GM19239 (cell line): ENCODE measurements at regions not wholly inside any gene's neighbourhood (a gene's known extent, or its start where the extent isn't known, plus 50 kb on each side); places are given as distances from the start of the nearest gene placed in this dataset.
"Not testable (repeated sequence)": the region's sequence is repeated elsewhere in the genome, so short reads cannot be mapped to it uniquely, and the experiment has no call there.

Experiments used
- DNase-seq: peaks from one replicate; pipeline ENCODE4 v3.0.0; 2011; ENCODE audit warnings: low spot score; ENCODE audit not compliant: insufficient read length
- FAIRE-seq: peaks from 2 replicates; lab custom pipeline; 2011; peaks lifted over from hg19 to GRCh38; lab: Jason Lieb, UNC

DNA sequence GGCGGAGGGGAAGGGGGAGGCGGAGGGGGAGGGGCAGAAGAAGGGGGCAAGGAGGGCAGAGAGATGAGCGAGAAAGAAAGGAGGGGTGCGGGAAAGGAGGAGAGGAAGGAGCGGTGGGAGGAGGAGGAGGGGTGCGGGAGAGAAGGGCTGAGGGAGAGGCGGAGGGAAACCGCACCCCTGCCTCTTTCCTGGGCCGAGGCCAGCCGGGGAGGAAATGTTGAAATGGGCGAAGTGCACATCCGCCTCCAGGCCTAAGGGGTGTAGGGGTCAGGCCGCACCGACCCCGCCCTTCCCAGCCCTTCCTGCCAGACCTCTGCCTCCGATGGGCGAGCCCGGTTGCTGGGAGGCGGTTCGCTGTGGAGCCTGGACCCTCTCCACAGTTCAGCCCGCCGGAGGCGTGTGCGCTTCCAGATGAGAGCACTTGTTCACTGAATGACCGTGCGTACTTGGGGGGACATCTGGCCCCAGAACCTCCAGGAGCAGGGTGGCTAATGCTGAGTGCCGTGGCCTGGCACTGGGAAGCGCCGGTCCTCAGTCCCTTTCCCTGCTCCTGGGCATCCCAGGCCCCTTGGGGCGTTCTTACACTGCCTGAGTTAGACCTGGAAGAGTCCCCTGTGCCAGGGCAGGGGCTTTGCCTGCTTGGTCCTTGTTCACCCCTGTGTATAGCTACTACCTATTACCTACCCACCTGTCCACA lies 110.3 kb upstream of the KLF13 start:
- peak; percentile 79 for FAIRE-seq
- peak; percentile 78 for DNase-seq

DNA sequence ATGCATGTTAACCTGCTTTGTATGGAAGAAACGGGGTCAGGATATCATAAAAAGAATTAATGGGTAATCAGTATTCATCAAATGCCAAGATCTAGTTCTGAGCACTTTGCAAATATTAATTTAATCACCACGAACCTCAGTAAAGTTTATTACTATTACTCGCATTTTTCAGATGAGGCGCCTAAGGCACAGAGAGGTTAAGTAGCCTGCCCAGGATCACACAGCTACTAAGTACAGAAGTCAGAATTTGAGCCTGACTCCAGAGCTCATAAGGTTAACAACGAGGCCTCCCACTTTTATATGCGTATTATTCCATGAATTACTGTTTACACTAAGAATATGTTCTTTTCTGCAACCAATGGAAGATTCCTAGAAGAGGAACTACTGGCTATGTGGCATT lies 109.6 kb upstream of the KLF13 start:
- no peak for DNase-seq
- FAIRE-seq = no peak

DNA sequence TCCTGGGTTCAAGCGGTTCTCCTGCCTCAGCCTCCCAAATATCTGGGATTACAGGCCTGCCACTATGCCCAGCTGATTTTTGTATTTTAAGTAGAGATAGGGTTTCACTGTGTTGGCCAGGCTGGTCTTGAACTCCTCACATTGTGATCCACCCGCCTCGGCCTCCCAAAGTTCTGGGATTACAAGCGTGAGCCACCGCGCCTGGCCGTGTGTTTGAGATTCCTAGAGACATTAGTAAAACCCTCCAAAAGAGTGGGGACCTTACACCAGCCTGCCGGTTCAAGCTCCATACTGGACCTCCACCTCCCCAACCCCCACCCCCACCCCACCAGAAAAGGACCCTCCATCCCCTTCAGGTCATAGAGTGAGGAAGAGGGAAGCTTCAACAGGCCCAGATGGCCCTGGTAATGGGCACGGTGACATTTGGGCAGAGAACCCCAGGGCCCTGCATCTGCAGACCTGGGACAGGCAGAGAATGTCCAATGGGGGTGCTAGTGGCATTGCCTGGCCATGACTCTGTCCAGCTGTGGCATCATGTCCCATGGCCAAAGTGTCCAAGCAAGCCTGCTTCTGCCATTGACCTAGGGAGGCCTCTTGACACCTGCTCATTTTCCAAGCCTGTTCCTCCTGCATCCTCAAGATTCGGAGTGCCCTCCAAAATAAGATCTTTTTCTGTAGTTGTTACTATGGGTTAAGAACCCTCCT lies 108.9 kb upstream of the KLF13 start:
- no peak for DNase-seq
- no peak for FAIRE-seq

DNA sequence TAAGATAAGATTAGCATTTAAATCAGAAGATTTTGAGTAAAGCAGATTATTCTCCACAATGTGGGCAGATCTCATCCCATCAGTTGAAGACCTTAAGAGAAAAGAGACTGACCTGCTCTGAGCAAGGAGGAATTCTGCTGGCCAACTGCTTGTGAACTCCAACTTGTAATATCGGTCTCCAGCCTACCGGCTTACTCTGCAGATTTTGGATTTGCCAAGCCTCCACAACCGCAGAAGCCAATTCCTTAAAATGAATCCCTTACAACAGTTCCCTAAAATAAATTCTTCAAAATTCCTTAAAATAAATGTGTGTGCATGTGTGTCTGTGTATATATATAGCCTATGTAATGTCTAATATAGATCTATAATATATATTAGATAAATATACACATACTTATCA lies 107.4 kb upstream of the KLF13 start:
- FAIRE-seq (no peak), DNase-seq (no peak)

DNA sequence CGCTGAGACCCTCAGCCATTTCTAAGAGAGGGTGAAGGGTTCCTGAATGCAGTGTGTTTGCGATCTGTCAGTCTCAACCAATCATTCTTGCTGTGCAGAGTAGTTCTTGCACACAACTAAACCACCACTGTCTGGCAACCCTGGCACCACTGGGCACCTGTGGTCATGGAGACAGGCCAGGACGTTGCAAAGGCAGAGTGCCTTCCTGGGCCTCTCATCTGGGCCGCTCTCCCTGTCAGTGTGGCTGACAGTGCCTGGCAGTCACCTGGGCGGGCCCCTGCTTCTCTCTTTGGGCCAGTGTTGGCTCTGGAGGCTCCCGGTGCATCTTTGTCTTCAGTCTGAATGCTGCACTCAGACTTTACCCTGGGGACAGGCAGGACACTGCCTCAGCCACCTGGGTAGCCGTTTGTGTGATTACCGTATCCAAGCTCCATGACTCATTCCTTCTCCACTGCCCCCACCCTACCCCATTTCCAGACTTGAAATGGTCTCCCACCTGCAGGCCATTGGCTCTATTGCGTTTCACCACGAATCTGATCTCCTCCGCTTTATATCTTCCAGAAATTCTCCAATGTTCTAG lies 104.6 kb upstream of the KLF13 start:
- no peak for FAIRE-seq
- DNase-seq = no peak

DNA sequence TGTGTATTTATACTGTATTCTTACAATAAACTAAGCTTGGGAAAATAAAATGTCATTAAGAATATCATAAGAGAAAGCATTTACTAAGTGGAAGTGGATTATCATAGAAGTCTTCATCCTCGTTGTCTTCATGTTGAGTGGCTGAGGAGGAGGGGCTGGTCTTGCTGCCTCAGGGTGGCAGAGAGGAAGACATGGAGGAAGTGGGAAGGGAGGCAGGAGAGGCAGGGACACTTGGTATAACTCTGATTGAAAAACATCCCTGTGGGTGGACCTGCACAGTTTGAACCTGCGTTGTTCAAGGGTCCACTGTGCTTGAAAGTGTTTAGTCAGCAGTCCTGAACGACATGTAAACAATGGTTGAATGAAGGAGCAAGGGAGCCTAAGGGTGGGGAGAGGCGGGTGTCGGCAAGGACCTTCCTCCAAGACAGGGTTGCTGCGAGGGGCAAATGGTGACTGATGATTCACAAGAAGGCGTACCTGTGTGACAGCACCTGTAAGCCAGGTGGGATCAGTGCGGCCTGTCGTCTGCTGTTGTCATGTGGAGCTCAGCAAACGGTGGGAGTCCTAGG lies 103.8 kb upstream of the KLF13 start:
- FAIRE-seq (no peak), DNase-seq (no peak)

DNA sequence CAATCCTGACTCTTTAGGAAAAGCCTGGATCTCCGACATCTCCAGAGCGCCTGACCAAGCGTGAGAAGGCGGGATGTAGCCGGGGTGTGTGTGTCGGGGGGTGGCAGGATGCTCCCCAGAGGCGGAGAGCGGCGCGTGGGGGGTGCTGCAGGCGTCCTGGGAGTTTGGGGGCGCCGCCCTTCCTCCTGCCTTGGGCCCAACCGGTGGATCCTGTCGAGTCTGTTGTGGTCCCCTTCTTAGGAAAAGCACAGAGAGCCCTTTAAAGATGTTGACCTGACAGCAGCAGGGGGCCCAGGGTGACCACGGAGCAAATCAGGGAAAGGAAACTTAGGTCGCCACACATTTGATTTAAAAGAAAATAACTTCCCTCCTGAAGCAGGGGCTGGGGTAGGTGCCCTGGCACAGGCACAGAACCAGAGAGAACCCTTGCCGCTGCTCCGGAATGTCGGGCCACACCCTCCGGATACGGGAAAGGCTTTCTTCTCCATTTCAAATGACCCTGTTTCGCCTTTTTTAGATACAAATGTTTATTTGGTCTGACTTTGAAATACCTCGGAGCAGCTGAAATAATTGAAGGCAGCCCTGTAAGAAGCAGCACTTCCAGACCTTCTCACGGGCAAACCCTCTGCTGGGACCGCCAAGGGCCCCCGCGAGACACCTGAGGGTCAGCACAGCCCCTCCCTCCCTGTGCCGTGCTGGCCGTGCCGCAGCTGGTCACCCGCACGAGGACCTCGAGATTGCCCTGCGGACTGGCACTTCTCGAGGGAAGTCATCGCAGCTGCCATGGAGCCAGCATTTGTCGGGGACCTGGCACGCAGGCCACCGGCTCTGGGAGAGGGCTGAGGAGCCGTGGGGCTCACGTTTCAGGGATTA lies 102.9 kb upstream of the KLF13 start:
- FAIRE-seq = no peak
- DNase-seq = no peak

DNA sequence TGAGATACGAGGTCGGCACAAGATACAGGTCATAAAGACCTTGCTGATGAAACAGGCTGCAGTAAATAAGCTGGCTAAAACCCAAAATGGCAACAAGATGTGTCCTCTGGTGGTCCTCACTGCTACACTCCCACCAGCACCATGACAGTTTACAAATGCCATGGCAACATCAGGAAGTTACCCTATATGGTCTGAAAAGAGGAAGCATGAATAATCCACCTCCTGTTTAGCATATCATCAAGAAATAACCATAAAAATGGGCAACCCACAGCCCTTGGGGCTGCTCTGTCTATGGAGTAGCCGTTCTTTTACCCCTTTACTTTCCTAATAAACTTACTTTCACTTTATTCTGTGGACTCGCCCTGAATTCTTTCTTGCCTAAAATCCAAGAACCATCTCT lies 102.0 kb upstream of the KLF13 start:
- DNase-seq, FAIRE-seq: not testable (repeated sequence)

DNA sequence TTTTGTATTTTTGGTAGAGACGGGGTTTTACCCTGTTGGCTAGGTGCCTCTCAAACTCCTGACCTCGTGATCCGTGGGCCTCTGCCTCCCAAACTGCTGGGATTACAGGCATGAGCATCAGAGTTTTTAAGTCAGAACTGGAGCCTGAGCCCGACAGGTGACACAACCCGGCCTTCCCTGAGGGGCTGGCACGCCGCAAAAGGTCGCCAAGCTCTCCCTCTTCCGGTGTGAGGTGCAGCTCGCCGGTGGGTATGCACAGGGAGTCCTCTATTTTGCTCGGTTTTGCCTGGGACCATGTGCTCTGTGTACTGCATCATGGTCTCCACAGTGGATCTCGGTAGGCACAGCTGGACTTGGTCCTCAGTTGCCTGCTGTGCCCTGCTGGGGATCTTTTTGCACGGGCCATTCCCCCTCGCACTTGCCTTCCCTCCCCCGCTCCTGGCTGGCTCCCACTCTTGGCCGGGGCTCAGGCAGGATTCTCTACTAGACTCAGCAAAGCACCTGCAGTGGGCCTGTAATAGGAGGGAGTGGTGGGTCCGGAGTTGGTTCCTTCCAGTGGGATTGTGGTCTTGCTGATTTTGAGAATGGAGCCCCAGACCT lies 101.2 kb upstream of the KLF13 start:
- FAIRE-seq = no peak
- no peak for DNase-seq

DNA sequence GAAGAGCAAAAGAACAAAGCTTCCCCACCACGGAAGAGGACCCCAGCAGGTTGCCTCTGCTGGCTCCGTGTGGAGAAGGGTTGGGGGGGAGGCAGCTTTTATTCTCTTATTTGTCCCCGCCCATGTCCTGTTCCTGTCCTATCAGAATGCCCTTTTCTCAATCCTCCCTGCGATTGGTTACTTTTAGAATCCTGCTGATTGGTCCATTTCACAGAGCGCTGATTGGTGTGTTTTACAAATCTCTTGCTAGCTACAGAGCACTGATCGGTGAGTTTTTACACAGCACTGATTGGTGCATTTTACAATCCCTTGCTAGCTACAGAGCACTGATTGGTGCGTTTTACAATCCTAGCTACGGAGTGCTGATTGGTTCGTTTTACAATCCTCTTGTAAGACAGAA lies 100.6 kb upstream of the KLF13 start:
- DNase-seq (no peak), FAIRE-seq (no peak)

DNA sequence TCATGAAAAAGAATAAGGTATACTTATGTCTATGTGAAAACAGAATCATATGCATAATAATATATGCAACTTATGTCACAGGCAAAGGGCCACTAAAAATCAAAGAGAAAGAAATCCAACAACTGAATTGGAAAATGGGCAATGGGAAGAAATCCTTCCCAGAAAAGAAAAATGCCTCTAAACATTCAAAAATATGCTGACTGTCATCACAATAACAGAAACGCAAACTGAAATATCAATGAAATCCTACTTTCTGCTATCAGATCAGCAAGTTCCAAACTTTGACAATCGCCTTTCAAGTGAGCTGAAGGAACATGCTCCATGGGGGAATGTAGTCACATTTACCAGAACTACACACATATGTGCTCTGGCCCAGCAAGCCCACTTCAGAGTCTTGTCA lies 99.4 kb upstream of the KLF13 start:
- FAIRE-seq (no peak), DNase-seq (no peak)

DNA sequence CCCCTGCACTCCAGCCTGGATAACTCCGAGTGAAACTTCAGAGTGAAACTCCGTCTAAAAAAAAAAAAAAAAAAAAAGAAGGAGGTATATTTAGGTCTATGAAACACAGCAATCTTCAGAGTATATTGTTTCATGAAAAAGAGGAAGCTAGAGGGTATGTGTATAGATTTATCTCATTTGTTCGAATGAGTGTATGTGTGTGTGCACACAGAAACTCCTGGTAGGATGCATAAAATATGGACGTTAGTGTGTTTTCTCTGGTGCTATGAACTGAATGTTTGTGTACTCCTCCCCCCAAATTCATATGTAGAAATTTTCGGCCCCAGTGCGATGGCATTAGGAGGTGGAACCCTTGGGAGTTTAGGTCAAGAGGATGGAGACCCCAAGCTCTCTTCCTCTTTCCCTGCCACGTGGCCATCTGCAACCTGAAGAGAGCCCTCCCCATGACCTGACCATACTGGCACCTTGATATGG lies 98.6 kb upstream of the KLF13 start:
- DNase-seq (no peak), FAIRE-seq (peak; percentile 87)

DNA sequence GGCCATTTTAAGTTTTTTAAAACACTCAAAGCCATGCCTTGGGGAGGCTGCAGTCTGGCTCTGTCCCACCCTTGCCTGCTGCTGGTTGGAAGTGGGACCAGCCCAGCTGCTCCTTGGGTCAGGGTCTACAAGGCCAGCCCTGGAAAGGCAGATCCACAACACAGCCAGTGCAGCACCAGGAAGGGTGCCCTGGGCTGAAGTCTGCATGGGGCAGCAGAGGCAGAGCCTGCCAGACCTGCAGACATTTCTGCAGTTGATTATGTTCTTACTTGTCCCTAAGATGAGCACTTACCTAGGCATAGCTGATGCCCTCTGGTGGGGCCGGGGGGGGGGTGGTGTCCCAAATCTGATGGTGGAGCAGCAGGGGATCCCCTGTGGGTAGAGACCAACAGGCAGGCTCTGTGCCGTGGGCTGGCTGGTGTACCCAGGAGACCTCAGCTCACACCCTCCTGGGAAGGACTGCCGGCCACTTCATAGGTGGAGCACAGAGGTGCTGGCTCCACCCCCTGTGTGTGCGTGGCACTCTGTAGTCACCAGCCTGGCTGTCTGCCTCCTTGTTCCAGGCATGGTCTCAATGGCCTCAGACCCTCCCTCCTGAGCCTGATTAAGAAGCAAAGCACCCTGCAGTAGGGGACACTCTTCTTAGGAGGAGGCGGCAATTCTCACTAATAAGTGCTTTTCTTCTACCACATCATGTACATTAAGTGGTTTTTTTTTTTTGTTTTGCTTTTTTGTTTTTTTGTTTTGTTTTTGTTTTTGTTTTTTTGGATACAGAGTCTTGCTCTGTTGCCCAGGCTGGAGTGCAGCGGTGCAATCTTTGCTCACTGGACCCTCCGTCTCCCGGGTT lies 97.4 kb upstream of the KLF13 start:
- FAIRE-seq = peak; percentile 96
- DNase-seq = peak; percentile 75

DNA sequence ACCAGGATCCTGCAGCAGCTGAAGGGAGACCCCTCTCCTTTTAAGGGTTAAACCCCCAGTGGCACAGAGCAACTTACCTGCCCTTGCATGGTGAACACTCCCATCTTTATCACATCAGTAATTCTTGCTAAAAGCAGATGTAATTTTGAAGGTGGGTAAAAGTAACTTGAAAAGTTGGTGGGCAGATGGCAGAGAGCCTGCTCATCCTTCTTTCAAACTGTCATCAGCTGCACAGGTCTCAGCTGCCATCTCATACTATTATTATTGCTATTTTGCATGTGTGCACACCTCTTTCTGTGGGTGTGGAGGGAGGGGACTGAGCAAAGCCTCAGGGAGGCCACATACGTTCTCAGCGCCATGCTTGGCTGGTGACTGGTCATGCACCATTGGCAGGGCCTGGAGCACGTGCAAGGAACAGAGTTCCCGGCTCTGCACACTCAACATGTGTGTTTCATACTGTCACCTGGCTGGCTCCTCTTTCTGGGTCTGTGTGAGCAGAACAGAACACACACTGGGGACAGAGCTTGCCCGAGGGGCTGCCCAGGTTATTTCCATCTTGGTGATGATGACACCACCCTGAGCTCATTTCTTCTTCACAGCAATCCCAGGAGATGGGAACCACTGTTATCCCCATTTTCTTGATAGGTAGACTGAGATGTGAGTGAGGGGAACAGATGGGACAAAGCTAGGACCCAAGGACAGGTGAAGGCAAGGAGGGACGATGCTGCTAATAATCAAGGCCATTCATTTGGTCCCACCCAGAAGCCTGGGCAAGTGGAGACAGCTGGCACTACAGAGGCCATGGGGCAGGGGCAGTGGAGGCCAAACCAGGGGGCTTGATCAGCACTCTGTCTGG lies 95.8 kb upstream of the KLF13 start:
- FAIRE-seq = peak; percentile 100

DNA sequence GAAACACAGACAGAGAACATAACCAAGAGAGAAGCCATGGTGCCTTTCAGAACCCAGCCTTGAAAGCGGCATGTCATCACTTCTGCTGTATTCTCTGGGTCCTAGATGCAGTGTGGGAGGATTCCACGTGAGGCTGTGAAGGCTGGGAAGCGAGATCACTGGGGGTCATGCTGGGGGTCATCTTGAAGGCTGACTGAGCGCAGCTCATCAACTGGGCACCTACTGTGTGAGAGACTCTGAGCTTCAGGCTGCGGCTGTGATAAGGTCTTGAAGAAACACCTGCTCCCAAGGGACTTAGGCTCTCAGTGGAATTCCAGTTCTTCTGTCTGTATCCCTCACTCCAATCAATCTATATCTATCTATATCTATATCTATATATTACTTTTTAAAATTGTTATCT lies 91.8 kb upstream of the KLF13 start:
- FAIRE-seq = no peak
- DNase-seq = no peak

More for the DNA sequence above, 95.8 kb upstream of the KLF13 start:
- DNase-seq = peak; percentile 67

DNA sequence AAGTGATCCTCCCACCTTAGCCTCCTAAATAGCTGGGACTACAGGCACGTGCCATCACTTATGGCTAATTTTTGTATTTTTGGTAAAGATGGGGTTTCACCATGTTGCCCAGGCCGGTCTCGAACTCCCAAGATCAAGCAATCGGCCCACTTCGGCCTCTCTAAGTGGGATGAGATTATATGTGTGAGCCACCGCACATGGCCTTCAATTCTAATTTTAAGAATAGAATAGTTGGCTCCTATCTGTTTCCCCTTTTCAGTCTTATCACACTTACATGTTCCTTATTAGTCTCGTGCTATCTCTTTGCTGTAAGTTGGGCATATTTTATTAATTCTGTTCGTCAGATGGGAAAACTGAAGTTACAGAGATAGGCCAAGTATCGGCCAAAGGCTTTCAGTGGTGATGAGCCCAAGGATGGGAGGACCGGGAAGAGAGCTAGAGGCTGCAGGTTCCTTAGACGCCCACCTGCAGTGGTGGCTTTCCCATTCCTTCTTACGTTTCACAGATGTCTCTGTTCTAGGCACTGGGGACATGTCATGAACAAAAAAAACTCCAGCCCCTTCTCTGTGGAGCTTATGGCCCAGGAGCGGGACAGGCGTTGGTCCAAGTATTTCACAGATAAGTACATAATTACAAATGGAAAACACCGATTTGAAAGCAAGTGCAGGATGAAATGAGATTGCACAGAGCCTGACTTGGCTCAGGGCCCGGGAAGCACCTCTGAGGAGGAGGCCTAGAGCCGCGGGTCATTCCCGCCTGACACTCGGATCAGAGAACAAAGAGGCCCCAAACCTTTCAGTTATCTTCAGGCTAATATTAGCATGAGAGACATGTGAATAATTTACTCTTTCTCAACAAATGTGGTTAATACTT lies 91.1 kb upstream of the KLF13 start:
- FAIRE-seq (peak; percentile 76), DNase-seq (no peak)
